HG02973 (cell line): ENCODE measurements at regions not wholly inside any gene's neighbourhood (a gene's known extent, or its start where the extent isn't known, plus 50 kb on each side); places are given as distances from the start of the nearest gene placed in this dataset.

Experiments used
- ATAC-seq: cut with Tn5 transposase; IDR thresholded peaks from one replicate; pipeline ENCODE4 v1.9.1; 2021; ENCODE audit warnings: moderate library complexity; ENCODE audit not compliant: unreplicated experiment

GRCh38 chr13:76380446-76381065, 505.6 kb downstream of the KCTD12 start:
- ATAC-seq, result no peak

DNA sequence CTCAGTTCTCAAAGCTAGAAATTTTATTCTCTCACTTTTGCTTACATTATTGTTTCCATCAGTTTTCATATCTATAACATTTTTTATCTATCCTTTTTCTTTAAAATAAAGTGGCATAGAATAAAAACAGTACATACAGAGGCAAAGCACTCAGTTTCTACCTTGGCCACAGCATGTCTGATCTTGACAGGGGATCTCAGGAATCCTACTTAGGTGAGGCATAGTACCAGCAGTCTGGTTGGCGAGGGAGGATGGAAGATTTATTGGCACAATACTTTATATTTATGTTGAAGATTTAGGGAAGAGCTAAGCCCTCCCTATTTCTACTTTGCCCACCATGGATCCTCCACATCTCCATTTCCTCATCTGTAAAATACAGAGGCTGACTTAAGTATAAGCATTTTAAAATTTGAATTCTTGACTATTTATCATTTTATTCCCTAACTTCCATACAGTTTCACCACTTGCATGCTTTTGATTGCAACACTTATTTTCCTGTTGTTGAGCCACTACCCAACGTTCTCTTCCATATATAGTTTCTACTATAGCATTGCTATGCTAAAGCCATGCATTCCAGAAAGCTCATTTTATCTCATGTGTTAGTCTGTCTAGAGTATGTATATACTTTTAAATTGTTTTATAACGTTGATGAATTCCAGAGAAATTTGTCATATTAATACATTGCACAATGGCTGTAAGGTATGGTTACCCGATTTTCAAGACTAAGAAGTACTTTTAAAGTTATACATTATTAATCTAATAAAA, 506.7 kb downstream of the KCTD12 start:
- no peak for ATAC-seq

- no peak for ATAC-seq
Measured at GRCh38 chr13:76378767-76379166, 507.4 kb downstream of the KCTD12 start.

DNA sequence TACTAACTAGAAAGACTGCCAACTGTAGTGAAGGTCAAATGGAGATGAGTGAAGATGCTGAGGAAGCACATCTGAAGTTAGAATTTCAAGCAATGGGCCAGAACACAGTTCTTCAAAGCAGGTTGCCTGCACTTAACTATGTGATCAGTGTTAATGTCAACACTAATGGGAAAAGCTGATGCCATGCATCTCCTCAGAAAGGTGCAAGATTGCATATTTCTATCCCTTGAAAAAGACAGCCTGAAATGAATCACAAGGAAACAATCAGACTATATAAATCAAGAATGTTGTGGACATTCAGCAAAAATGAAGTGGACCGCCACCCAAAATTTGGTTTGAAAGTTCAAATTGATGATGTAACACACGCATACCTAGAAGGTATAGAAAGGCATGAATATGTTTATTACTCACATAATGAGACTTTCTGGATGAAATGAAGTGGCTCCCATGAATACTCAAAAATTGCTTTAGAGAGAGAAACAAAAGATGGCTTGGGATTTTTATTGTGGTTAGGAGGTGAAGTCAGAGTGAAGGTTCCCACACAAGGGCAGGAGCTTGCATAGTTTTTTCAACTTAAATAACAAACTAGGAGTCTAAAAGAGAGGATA, 522.4 kb downstream of the KCTD12 start:
- ATAC-seq, result no peak

DNA sequence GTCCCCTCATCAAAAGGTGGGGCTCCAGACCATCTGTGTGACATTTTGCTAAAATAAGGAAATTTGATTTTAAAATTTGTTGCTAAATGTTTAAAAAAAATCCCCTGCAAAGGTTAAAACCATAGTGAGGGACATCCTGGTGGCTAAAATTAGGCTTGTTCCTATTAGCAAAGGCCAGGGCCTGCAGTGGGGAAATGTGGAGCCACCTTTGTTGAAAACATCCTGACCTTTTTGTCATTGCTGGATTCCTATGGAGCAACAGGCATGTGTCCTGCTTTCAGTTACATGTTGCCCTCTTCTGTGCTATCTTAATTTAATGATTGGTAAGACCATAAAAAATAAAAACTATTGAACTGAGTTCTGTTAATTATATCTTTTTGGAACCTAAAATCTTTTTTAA, 524.3 kb downstream of the KCTD12 start:
- ATAC-seq, result no peak

GRCh38 chr13:76351541-76352229, 534.5 kb downstream of the KCTD12 start:
- no peak for ATAC-seq

DNA sequence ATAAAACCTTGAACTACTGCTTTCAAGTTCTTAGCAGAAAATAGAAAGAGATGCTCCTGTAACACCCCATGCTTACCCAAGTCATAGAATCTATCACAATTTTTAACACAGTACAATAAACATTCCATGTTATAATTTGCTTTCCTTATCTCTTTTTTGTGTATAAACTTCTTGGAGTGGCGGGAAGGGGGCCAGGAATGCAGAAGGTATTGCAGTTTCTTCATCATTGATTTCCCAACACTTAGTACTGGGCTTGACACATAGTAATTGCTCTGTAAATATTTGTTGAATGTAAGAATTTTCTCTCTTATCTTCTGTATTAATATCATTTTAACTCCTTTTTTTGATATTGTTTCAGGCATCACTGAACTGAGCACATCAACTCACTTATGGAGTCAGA, 535.8 kb downstream of the KCTD12 start:
- no peak for ATAC-seq

GRCh38 chr13:76349700-76350099, 536.5 kb downstream of the KCTD12 start:
- no peak for ATAC-seq

DNA sequence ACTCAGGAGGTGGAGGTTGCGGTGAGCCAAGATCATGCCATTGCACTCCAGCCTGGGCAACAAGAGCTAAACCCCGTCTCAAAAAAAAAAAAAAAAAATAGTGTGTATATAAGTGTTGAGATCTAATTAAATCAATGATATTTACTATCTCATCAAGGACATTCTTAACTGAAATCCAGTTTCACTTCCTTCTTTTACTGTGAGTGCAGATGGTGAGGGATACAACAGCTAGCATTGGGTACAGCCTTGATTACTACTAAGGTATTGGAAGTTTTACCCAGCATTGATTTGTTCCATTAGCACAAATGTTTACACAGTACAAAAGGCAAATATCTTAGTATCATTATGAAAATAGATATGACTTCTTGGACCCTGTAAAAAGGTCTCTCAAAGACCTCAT, 546.6 kb downstream of the KCTD12 start:
- no peak for ATAC-seq

GRCh38 chr13:76338003-76338402, 548.2 kb downstream of the KCTD12 start:
- ATAC-seq, result no peak

- no peak for ATAC-seq
Measured at GRCh38 chr13:76336889-76337844, 549.0 kb downstream of the KCTD12 start.

DNA sequence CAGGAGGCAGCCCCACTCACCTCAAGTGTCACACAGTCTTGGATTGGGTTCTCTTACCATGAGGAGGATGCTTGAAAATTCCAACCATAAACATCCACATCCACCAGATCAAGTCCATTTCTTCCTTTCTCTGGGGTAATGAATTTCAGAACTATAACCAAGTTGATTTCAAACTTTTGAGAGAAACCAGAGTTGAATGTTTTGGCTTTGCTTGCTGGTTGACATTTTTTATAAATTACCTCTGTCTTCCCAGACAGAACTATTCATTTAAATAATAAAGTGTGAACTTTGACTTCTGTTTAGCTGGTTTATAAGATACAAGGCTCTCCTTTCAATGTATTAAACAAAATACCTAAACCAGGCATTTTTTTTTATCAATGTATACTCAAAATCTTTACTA, 550.7 kb downstream of the KCTD12 start:
- no peak for ATAC-seq

GRCh38 chr13:76331943-76332712, 554.1 kb downstream of the KCTD12 start:
- ATAC-seq, result no peak

GRCh38 chr13:76330761-76331160, 555.4 kb downstream of the KCTD12 start:
- no peak for ATAC-seq

GRCh38 chr13:76329866-76330580, 556.2 kb downstream of the KCTD12 start:
- no peak for ATAC-seq

- ATAC-seq, result no peak
Measured at GRCh38 chr13:76329004-76329403, 557.2 kb downstream of the KCTD12 start.

DNA sequence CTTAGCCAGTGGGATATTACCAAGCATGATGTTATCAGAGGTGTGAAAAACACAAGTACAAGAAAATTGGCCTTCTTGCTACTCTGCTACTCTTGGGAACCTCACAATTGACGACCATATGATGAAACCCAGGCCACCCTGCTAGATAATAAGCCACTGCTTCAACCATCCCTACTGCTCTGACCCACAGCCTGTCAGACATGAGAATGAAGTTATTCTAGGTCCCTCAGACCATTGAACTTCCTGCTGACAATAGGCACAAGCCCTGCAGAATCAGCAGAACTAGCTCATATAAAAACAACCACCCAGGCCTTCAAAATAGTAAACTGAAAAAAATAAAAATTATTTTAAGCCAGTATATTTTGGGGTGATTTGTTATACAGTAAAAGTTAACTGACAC, 559.9 kb downstream of the KCTD12 start:
- no peak for ATAC-seq

GRCh38 chr13:76319921-76320320, 566.3 kb downstream of the KCTD12 start:
- no peak for ATAC-seq

DNA sequence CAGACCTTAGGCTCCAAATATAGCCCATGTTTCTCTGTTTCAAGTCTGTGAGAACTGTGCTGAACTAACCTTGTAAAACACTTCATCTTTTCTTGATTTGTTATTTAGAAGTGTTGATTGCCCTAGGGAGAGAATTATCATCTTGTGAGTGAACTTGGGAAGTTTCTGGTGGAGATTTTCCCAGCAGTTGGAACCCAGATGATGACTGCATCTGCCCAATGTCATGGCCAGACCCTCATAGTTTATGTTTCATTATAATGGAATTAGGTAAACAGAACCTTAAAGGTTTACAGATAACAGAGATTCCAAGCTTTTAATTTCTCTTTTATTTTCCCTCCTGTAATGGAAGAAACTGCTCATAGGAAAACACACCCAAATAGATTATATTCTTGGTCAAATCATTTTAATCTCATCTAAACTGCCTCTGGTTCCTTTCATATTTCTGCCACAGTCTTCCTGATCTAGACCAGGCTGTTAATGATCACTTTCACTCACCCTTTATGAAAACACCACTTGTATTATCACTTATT, 569.1 kb downstream of the KCTD12 start:
- no peak for ATAC-seq
